Tibial nerve (tissue), 4 donors: ENCODE measurements at regions not wholly inside any gene's neighbourhood (a gene's known extent, or its start where the extent isn't known, plus 50 kb on each side); places are given as distances from the start of the nearest gene placed in this dataset.

ENCODE experiments used
- CTCF ChIP-seq, 5 experiments: fragments of 200-600 bp in 3 of 5; fragments of 450-650 bp in 2 of 5; sonication (generic) in 3 of 5; IDR thresholded peaks; one replicate each; pipeline ENCODE4 v1.5.1; 2016 to 2019; ENCODE audit warnings: antibody characterized with exemption in 5 of 5, mild to moderate bottlenecking in 3 of 5, moderate library complexity in 2 of 5
- EP300 ChIP-seq, 2 donors: sonication (generic); formaldehyde crosslinking; IDR thresholded peaks; one replicate each; pipeline ENCODE4 v1.6.1; 2017; ENCODE audit warnings: antibody characterized with exemption in 2 of 2, mild to moderate bottlenecking in 1 of 2
- POLR2A ChIP-seq, 2 donors: fragments of 450-650 bp; IDR thresholded peaks; one replicate each; pipeline ENCODE4 v1.6.1; 2017; ENCODE audit warnings: antibody characterized with exemption in 2 of 2, mild to moderate bottlenecking in 2 of 2, moderate library complexity in 2 of 2

GRCh38 chr7:115827305-115828045 is 203.1 kb downstream of the TFEC start:
- no peak for TF ChIP-seq CTCF (IDR thresholded peaks at IDR 0.05)
- no peak for TF ChIP-seq EP300 (IDR thresholded peaks at IDR 0.05)
- TF ChIP-seq POLR2A (IDR thresholded peaks at IDR 0.05), result no peak
